ENCODE measurements at regions not wholly inside any gene's neighbourhood (a gene's known extent, or its start where the extent isn't known, plus 50 kb on each side); places are given as distances from the start of the nearest gene placed in this dataset.

DNA sequence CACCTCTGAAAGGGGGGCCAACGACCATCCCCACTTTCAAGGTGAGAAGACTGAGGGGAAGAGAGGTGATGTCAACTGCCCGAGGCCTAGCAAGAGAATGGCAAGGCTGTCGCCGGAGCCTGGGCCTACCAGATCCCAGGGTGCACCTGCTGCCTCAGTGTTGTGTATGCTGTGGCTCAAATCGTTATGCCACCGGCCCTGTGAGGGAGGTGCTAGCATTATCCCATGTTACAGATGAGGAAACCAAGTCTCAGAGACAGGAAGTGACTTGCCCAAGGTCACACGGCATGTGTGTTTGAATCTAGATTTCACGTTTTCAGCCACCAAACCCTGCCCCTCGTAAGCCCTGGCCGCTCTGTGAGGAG is 152.5 kb downstream of the CEBPB start:
- TF ChIP-seq, protein P1, sequence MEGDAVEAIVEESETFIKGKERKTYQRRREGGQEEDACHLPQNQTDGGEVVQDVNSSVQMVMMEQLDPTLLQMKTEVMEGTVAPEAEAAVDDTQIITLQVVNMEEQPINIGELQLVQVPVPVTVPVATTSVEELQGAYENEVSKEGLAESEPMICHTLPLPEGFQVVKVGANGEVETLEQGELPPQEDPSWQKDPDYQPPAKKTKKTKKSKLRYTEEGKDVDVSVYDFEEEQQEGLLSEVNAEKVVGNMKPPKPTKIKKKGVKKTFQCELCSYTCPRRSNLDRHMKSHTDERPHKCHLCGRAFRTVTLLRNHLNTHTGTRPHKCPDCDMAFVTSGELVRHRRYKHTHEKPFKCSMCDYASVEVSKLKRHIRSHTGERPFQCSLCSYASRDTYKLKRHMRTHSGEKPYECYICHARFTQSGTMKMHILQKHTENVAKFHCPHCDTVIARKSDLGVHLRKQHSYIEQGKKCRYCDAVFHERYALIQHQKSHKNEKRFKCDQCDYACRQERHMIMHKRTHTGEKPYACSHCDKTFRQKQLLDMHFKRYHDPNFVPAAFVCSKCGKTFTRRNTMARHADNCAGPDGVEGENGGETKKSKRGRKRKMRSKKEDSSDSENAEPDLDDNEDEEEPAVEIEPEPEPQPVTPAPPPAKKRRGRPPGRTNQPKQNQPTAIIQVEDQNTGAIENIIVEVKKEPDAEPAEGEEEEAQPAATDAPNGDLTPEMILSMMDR (IDR thresholded peaks at IDR 0.05): no peak
- no peak for TF ChIP-seq POLR2A (IDR thresholded peaks at IDR 0.05)
- TF ChIP-seq POLR2AphosphoS5 (IDR thresholded peaks at IDR 0.05): no peak
